CD4-positive, CD25-positive, alpha-beta regulatory T cell (primary cell): ENCODE measurements at regions not wholly inside any gene's neighbourhood (a gene's known extent, or its start where the extent isn't known, plus 50 kb on each side); places are given as distances from the start of the nearest gene placed in this dataset.

Experiments used
- ATAC-seq, 2 donors: fragments of 150-1000 bp; cut with Tn5 transposase; one replicate each; pipeline ENCODE4 v1.10.0; 2021; ENCODE audit warnings: low read depth in 2 of 2, moderate number of reproducible peaks in 2 of 2, moderate library complexity in 1 of 2
- DNase-seq, 3 donors: peaks; one replicate each; pipeline versions ENCODE4 v3.0.0 to v3.0.0-alpha.2; 2012 to 2022; ENCODE audit warnings: mixed read lengths in 1 of 3
- H3K27ac ChIP-seq: one replicate; pipeline ENCODE4 v1.7.0; 2013; ENCODE audit warnings: mild to moderate bottlenecking, low read length; ENCODE audit not compliant: insufficient read depth, poor library complexity, severe bottlenecking
- H3K27me3 ChIP-seq: one replicate; pipeline ENCODE4 v1.7.0; 2013; ENCODE audit warnings: low read length; ENCODE audit not compliant: control insufficient read depth, insufficient read depth
- H3K36me3 ChIP-seq: one replicate; pipeline ENCODE4 v1.7.0; 2013; ENCODE audit warnings: mild to moderate bottlenecking, low read length, moderate library complexity; ENCODE audit not compliant: control insufficient read depth, insufficient read depth
- H3K4me1 ChIP-seq: 2 replicates; pipeline ENCODE4 v1.7.0; 2013; ENCODE audit warnings: mild to moderate bottlenecking, low read length; ENCODE audit not compliant: insufficient read depth, control insufficient read depth, poor library complexity, severe bottlenecking
- H3K4me3 ChIP-seq: one replicate; pipeline ENCODE4 v1.7.0; 2013; ENCODE audit warnings: low read depth, mild to moderate bottlenecking, low read length, moderate library complexity
- H3K9me3 ChIP-seq, 2 experiments: 1 replicate in 1 of 2; 2 replicates in 1 of 2; pipeline ENCODE4 v1.7.0; 2013; ENCODE audit warnings: low read length in 2 of 2, mild to moderate bottlenecking in 1 of 2, moderate library complexity in 1 of 2; ENCODE audit not compliant: control insufficient read depth in 2 of 2
- H3K27ac Mint-ChIP-seq, 3 donors: one replicate each; pipeline ENCODE4 v1.8.0; 2020 to 2022; ENCODE audit warnings: mild to moderate bottlenecking in 3 of 3, mixed read lengths in 3 of 3, moderate library complexity in 2 of 3
- H3K27me3 Mint-ChIP-seq: one replicate; pipeline ENCODE4 v1.8.0; 2022; ENCODE audit warnings: mild to moderate bottlenecking, mixed read lengths
- H3K36me3 Mint-ChIP-seq: one replicate; pipeline ENCODE4 v1.8.0; 2020; ENCODE audit warnings: mixed read lengths
- H3K4me1 Mint-ChIP-seq, 4 donors: one replicate each; pipeline ENCODE4 v1.8.0; 2020 to 2022; ENCODE audit warnings: mixed read lengths in 4 of 4, mild to moderate bottlenecking in 1 of 4
- H3K4me3 Mint-ChIP-seq, 4 donors: one replicate each; pipeline ENCODE4 v1.8.0; 2020 to 2022; ENCODE audit warnings: mild to moderate bottlenecking in 4 of 4, mixed read lengths in 4 of 4, moderate library complexity in 3 of 4
- H3K9me3 Mint-ChIP-seq, 7 donors: one replicate each; pipeline ENCODE4 v1.8.0; 2020 to 2022; ENCODE audit warnings: mixed read lengths in 7 of 7, mild to moderate bottlenecking in 3 of 7, moderate library complexity in 2 of 7

DNA sequence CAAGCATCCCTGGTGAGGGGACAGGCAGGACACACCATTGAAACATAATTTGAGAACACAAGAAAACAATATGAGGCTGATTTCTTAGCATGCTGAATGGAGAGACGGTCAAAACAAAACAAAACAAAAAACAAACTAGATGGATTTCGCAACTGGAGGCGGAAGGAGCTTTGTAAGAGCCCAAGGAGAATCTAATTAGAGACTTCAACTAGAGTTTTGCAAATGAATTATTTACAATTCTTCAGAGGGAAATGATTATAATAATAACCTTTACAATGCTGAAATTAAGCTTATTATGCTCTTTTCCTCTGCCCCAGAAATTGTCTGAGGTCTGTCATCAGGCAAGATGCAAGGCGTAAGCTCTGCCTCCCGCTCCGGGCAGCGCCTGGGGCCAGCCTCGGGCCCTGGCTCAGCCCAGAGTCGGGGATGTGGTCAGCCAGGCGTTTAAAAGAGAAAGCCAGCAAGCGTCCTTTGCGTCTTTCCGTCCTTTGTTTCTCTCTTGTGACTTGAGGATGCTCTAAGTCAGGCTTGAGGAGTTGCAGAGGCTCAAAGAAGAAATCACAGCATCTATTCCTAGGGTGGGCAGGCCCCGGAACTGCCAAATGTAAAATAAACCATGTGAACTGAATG lies 139.6 kb downstream of the TWIST2 start:
- Histone ChIP-seq H3K27ac (no peak overlapping the region), H3K4me3 (no peak overlapping the region), H3K4me1 (no peaks in the 10 kb centered on the region), H3K9me3 (no peaks in the 10 kb centered on the region), H3K36me3 (no peaks in the 10 kb centered on the region), H3K27me3 (no peaks in the 10 kb centered on the region)
- peaks cover 0 to 2% (median 0%) of the 10 kb centered on the region in 4 donors for H3K4me1 Mint-ChIP-seq
- no peak for DNase-seq
- no peak overlapping the region for H3K27ac Mint-ChIP-seq
- H3K9me3 Mint-ChIP-seq: peaks cover 0 to 5% (median 0%) of the 10 kb centered on the region in 7 donors
- no peak for ATAC-seq
- H3K4me3 Mint-ChIP-seq: no peak overlapping the region
- H3K27me3 Mint-ChIP-seq: peaks cover 24% of the 10 kb centered on the region
- no peaks in the 10 kb centered on the region for H3K36me3 Mint-ChIP-seq

DNA sequence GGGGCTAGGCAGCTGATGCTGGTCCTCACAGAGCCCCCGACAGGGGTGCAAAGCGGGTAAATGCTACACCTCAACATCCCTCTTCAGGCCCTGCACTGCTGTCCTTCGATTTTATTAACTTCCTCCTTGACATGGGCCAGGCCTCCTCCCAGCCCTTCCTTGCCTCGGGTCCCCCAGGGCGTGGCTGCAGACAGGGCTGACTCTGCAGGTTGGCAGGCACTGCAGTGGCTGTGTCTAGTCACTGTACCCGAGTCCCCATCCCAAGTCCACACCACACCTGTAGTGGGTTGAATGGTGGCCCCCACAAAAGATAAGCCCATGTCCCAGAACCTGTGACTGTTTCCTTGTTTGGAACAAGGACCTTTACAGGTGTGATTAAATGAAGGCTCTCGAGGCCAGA lies 140.2 kb downstream of the TWIST2 start:
- Histone ChIP-seq H3K27ac (no peak overlapping the region), H3K9me3 (no peaks in the 10 kb centered on the region), H3K36me3 (no peaks in the 10 kb centered on the region), H3K4me3 (no peak overlapping the region), H3K27me3 (no peaks in the 10 kb centered on the region), H3K4me1 (no peaks in the 10 kb centered on the region)
- H3K4me1 Mint-ChIP-seq: peaks cover 0 to 2% (median 0%) of the 10 kb centered on the region in 4 donors
- no peak overlapping the region for H3K27ac Mint-ChIP-seq
- ATAC-seq: no peak
- H3K4me3 Mint-ChIP-seq: no peak overlapping the region
- H3K27me3 Mint-ChIP-seq: peaks cover 17% of the 10 kb centered on the region
- peaks cover 0 to 5% (median 0%) of the 10 kb centered on the region in 7 donors for H3K9me3 Mint-ChIP-seq
- H3K36me3 Mint-ChIP-seq: no peaks in the 10 kb centered on the region
- DNase-seq: no peak

DNA sequence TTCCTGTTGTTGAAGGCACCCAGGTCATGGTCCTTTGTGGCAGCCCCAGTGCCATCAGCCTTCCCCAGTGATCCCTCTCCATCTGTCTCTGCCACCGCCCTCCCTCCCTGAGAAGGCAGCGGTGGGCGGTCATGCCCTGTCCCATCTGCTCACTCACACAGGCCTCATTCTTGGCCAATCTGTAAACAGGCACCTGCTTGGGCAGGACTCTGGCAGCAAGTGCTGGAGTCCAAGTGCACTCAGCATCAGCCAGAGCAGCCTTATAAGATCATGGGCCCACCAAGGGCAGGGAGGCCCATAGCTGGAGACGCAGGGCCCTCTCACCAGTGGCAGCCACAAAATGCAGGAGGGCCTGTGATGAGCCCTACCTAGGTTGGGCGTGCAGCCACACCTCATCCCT lies 140.9 kb downstream of the TWIST2 start:
- H3K27me3 Mint-ChIP-seq: peaks cover 16% of the 10 kb centered on the region
- Histone ChIP-seq H3K27me3 (no peaks in the 10 kb centered on the region), H3K27ac (no peak overlapping the region), H3K9me3 (no peaks in the 10 kb centered on the region), H3K4me1 (no peaks in the 10 kb centered on the region), H3K4me3 (no peak overlapping the region), H3K36me3 (no peaks in the 10 kb centered on the region)
- H3K36me3 Mint-ChIP-seq: no peaks in the 10 kb centered on the region
- H3K9me3 Mint-ChIP-seq: peaks cover 0 to 5% (median 0%) of the 10 kb centered on the region in 7 donors
- ATAC-seq (no peak), DNase-seq (no peak)
- peak overlapping the region in 1 of 3 donors; percentile 80 for H3K27ac Mint-ChIP-seq
- H3K4me3 Mint-ChIP-seq: no peak overlapping the region
- H3K4me1 Mint-ChIP-seq: peaks cover 0 to 2% (median 0%) of the 10 kb centered on the region in 4 donors

DNA sequence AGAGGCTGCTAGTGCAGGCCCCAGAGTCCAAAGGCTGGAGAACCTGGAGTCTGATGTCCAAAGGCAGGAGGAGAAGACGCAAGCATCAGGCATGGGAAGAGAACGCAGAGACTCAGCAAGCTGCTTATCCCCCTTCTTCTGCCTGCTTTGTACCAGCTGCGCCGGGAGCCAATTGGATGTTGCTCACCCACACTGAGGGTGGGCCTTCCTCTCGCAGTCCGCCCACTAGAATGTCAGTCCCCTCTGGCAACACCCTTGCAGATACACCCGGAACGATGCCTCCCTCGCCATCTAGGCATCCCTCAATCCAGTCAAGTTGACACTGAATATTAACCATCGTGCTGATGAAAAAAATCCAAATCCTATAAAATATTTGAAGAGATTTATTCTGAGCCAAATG lies 141.6 kb downstream of the TWIST2 start:
- H3K9me3 ChIP-seq: no peaks in the 10 kb centered on the region
- H3K36me3 ChIP-seq: no peaks in the 10 kb centered on the region
- H3K27me3 ChIP-seq: no peaks in the 10 kb centered on the region
- ATAC-seq (no peak), DNase-seq (no peak)
- no peak overlapping the region for H3K4me3 Mint-ChIP-seq
- H3K4me1 Mint-ChIP-seq: peaks cover 0 to 2% (median 0%) of the 10 kb centered on the region in 4 donors
- peaks cover 0 to 5% (median 3%) of the 10 kb centered on the region in 7 donors for H3K9me3 Mint-ChIP-seq
- H3K36me3 Mint-ChIP-seq: no peaks in the 10 kb centered on the region
- H3K4me3 ChIP-seq: no peak overlapping the region
- H3K27ac Mint-ChIP-seq: no peak overlapping the region
- H3K4me1 ChIP-seq: no peaks in the 10 kb centered on the region
- H3K27me3 Mint-ChIP-seq: peaks cover 22% of the 10 kb centered on the region
- H3K27ac ChIP-seq: no peak overlapping the region

DNA sequence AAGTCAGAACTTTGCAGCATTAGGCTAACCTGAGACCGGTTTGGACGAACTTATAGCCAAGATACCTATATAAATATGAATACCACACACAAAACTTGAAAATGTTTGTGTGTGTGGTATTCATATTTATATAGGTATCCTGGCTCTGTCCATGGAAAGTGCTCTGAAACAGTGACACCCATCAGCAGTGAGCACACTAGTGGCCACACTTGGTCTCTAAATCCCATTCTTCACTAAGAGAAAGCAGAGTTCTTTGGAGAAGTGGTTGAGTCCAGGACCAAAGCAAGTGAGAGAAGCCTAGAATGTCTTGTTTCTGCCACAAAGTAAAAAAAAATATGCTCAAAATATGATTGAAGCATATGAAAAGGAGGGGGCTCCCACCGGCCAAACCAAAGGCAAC lies 146.5 kb downstream of the TWIST2 start:
- Histone ChIP-seq H3K36me3 (no peaks in the 10 kb centered on the region), H3K27ac (no peak overlapping the region), H3K9me3 (no peaks in the 10 kb centered on the region), H3K27me3 (no peaks in the 10 kb centered on the region), H3K4me3 (no peak overlapping the region), H3K4me1 (no peaks in the 10 kb centered on the region)
- Mint-ChIP-seq H3K9me3 (peaks cover 0 to 8% (median 4%) of the 10 kb centered on the region in 7 donors), H3K36me3 (no peaks in the 10 kb centered on the region), H3K27ac (no peak overlapping the region), H3K27me3 (peaks cover 14% of the 10 kb centered on the region), H3K4me1 (no peaks in the 10 kb centered on the region), H3K4me3 (no peak overlapping the region)
- DNase-seq: no peak
- no peak for ATAC-seq

DNA sequence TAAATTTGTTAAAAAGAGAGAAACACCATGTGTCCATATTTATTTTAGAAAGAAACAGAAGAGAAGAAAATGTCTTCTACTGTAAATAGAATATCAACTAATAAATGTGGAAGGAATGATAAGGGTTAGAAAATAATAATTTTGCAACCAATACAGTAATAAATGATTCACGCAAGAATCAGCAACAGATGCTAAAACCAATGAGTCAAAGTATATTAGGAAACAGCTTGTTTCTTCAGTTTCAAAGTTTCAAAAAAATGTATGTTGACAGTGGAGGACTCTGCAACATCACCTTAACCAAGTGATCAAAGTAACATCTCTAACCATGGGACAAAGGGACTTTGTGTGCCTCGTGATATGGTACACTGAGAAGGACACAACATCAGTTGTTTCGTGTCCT lies 147.0 kb downstream of the TWIST2 start:
- no peak overlapping the region for H3K27ac ChIP-seq
- DNase-seq (no peak), ATAC-seq (no peak)
- no peak overlapping the region for H3K4me3 ChIP-seq
- peaks cover 11% of the 10 kb centered on the region for H3K27me3 Mint-ChIP-seq
- no peaks in the 10 kb centered on the region for H3K4me1 Mint-ChIP-seq
- no peaks in the 10 kb centered on the region for H3K4me1 ChIP-seq
- H3K27me3 ChIP-seq: no peaks in the 10 kb centered on the region
- H3K36me3 ChIP-seq: no peaks in the 10 kb centered on the region
- H3K9me3 Mint-ChIP-seq: peaks cover 0 to 8% (median 4%) of the 10 kb centered on the region in 7 donors
- H3K36me3 Mint-ChIP-seq: no peaks in the 10 kb centered on the region
- H3K27ac Mint-ChIP-seq: no peak overlapping the region
- H3K9me3 ChIP-seq: no peaks in the 10 kb centered on the region
- H3K4me3 Mint-ChIP-seq: no peak overlapping the region

DNA sequence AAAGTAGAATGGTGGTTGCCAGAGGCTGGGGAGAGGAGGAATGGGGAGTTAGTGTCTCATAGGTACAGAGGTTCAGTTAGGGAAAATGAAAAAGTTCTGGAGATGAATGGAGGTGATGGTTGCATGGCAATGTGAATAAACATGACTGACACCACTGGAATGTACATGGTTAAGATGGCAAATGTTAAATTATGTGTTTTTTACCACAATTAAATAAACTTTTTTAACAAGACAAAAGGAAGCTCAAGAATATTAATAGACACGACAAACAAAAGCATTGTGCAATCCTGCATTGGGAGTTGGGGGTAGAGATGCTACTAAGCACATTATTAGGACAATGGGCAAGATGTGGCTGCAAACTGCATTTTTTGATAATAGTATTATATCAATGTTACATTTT lies 147.7 kb downstream of the TWIST2 start:
- ATAC-seq (no peak), DNase-seq (no peak)
- Mint-ChIP-seq H3K4me3 (no peak overlapping the region), H3K27me3 (peaks cover 11% of the 10 kb centered on the region), H3K27ac (no peak overlapping the region), H3K36me3 (no peaks in the 10 kb centered on the region), H3K9me3 (peaks cover 0 to 8% (median 4%) of the 10 kb centered on the region in 7 donors), H3K4me1 (no peaks in the 10 kb centered on the region)
- Histone ChIP-seq H3K9me3 (no peaks in the 10 kb centered on the region), H3K27me3 (no peaks in the 10 kb centered on the region), H3K4me3 (no peak overlapping the region), H3K4me1 (no peaks in the 10 kb centered on the region), H3K36me3 (no peaks in the 10 kb centered on the region), H3K27ac (no peak overlapping the region)
